SK-N-SH (cell line): ENCODE measurements at regions not wholly inside any gene's neighbourhood (a gene's known extent, or its start where the extent isn't known, plus 50 kb on each side); places are given as distances from the start of the nearest gene placed in this dataset.
"Not testable (repeated sequence)": the region's sequence is repeated elsewhere in the genome, so short reads cannot be mapped to it uniquely, and the experiment has no call there.

Source experiments
- EP300 ChIP-seq, 2 experiments: IDR thresholded peaks; 2 replicates each; pipeline versions ENCODE4 v1.4.0 to v1.6.1; 2012; ENCODE audit warnings: borderline replicate concordance in 1 of 2, low read depth in 1 of 2, low read length in 1 of 2
- GATA2 ChIP-seq: sonication (generic); formaldehyde crosslinking; IDR thresholded peaks from 2 replicates; pipeline ENCODE4 v1.5.0; 2020; ENCODE audit warnings: mild to moderate bottlenecking, missing genetic modification reagents
- PBX3 ChIP-seq: IDR thresholded peaks from 2 replicates; pipeline ENCODE4; 2012
- POLR2AphosphoS5 ChIP-seq: IDR thresholded peaks from 2 replicates; pipeline ENCODE4 v1.6.1; 2012; ENCODE audit warnings: low read depth, low read length
- SMC3 ChIP-seq: IDR thresholded peaks from 2 replicates; pipeline ENCODE4 v1.6.1; 2012; ENCODE audit warnings: low read depth, low read length, improper control_type of control experiment
- USF2 ChIP-seq: fragments of 150-350 bp; IDR thresholded peaks from 2 replicates; pipeline ENCODE4 v1.6.1; 2017; ENCODE audit warnings: antibody characterized with exemption, low read length, low read depth, borderline replicate concordance
- YY1 ChIP-seq: IDR thresholded peaks from 2 replicates; pipeline ENCODE4 v1.4.0; 2012; ENCODE audit warnings: low read depth, mild to moderate bottlenecking
- TF ChIP-seq, protein P1 (sequence below): IDR thresholded peaks from 2 replicates; pipeline ENCODE4 v1.4.0; 2012; ENCODE audit warnings: low read depth

DNA sequence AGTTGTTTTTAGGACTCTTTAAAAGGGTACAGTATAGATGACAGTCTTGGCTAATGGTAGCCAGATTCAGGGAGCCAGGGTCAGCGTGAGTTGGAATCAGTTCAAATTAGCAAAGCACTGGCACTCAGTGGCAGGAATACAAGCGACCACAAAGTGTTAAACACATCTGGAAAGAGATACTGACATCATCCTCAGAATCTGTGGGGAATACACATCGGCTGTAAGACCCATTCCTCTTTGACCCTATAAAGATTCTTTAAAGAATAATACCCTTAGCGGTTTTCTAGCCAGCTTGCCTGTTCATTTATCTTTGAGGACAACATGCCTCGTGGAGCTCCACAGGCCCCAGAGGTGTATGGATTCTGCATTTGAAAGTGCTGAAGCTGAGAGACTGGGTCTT lies 139.1 kb downstream of the RALA start:
- TF ChIP-seq EP300 (IDR thresholded peaks at IDR 0.05; ENCODE audit: borderline replicate concordance in 1 of 2, low read depth in 1 of 2, low read length in 1 of 2); YY1; GATA2 (CRISPR knock-in tag); POLR2AphosphoS5; USF2; SMC3; PBX3: not testable (repeated sequence)
- TF ChIP-seq, protein P1, sequence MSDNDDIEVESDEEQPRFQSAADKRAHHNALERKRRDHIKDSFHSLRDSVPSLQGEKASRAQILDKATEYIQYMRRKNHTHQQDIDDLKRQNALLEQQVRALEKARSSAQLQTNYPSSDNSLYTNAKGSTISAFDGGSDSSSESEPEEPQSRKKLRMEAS = not testable (repeated sequence)
